Esophagus squamous epithelium (tissue), 5 donors: ENCODE measurements at regions not wholly inside any gene's neighbourhood (a gene's known extent, or its start where the extent isn't known, plus 50 kb on each side); places are given as distances from the start of the nearest gene placed in this dataset.
"Not testable (repeated sequence)": the region's sequence is repeated elsewhere in the genome, so short reads cannot be mapped to it uniquely, and the experiment has no call there.

Experiments
- DNase-seq: peaks from one replicate; lab custom pipeline; 2025; lab: John Stamatoyannopoulos, UW
- H3K27ac ChIP-seq, 4 donors: fragments of 200-600 bp; sonication (generic); one replicate each; pipeline ENCODE4 v1.5.1; 2016 to 2019; ENCODE audit warnings: mild to moderate bottlenecking in 1 of 4
- H3K27me3 ChIP-seq, 4 donors: fragments of 200-600 bp; sonication (generic); 1 replicate in 3 of 4; 2 replicates in 1 of 4; pipeline versions ENCODE4 v1.5.1 to v1.6.0; 2017 to 2021; ENCODE audit warnings: antibody characterized with exemption in 1 of 4
- H3K36me3 ChIP-seq, 3 donors: fragments of 200-600 bp; sonication (generic); one replicate each; pipeline ENCODE4 v1.5.1; 2016 to 2019
- H3K4me1 ChIP-seq, 3 donors: fragments of 200-600 bp; sonication (generic); one replicate each; pipeline ENCODE4 v1.5.1; 2017 to 2019
- H3K4me3 ChIP-seq, 4 donors: fragments of 200-600 bp; sonication (generic); 1 replicate in 3 of 4; 2 replicates in 1 of 4; pipeline ENCODE4 v1.5.1; 2016 to 2019; ENCODE audit warnings: mild to moderate bottlenecking in 2 of 4, moderate library complexity in 1 of 4
- H3K9me3 ChIP-seq, 3 donors: fragments of 200-600 bp; sonication (generic); one replicate each; pipeline ENCODE4 v1.5.1; 2016 to 2019
- CTCF ChIP-seq, 6 experiments: fragments of 450-650 bp in 4 of 6; fragments of 200-600 bp in 2 of 6; sonication (generic) in 2 of 6; IDR thresholded peaks; one replicate each; pipeline ENCODE4 v1.5.1; 2016 to 2019; ENCODE audit warnings: antibody characterized with exemption in 6 of 6, mild to moderate bottlenecking in 4 of 6, moderate library complexity in 4 of 6
- POLR2A ChIP-seq, 4 donors: fragments of 450-650 bp; IDR thresholded peaks; one replicate each; pipeline ENCODE4 v1.6.1; 2017; ENCODE audit warnings: antibody characterized with exemption in 4 of 4, mild to moderate bottlenecking in 4 of 4, moderate library complexity in 3 of 4
- WGBS, 2 donors: methylation state at CpG; one replicate each; pipeline ENCODE4 v1.1.5; 2018; 5-methylcytosine and 5-hydroxymethylcytosine counted together
- intact Hi-C: fragments of 100-400 bp; cut with DNase I; formaldehyde crosslinking; loops from one replicate; pipeline ENCODE4 v1.15.0; 2022
- donor health status: DM: yes; HTN: yes; CAD: no.

GRCh38 chr17:13851889-13852288, 217.4 kb upstream of the COX10 start:
- 79 to 94% methylated on average over 1 of the region's 1 CpG for WGBS, 2 donors
- H3K36me3 ChIP-seq: no peaks in the 10 kb centered on the region
- intact Hi-C loops: no loop called here
- no peak overlapping the region for H3K4me3 ChIP-seq
- no peak for DNase-seq
- no peaks in the 10 kb centered on the region for H3K4me1 ChIP-seq
- H3K9me3 ChIP-seq: no peaks in the 10 kb centered on the region
- TF ChIP-seq CTCF (IDR thresholded peaks at IDR 0.05): no peak
- no peak for TF ChIP-seq POLR2A (IDR thresholded peaks at IDR 0.05)
- no peaks in the 10 kb centered on the region for H3K27me3 ChIP-seq
- no peak overlapping the region for H3K27ac ChIP-seq

GRCh38 chr17:13855730-13856129, 213.6 kb upstream of the COX10 start:
- not testable (repeated sequence) for DNase-seq

GRCh38 chr17:13862346-13862745, 207.0 kb upstream of the COX10 start:
- TF ChIP-seq POLR2A (IDR thresholded peaks at IDR 0.05) (no peak), CTCF (IDR thresholded peaks at IDR 0.05) (no peak)
- WGBS, 2 donors: 98 to 100% methylated on average over 3 of the region's 3 CpGs
- no peak for DNase-seq
- H3K36me3 ChIP-seq: no peaks in the 10 kb centered on the region
- no peaks in the 10 kb centered on the region for H3K4me1 ChIP-seq
- no peak overlapping the region for H3K4me3 ChIP-seq
- intact Hi-C loops: no loop called here
- no peaks in the 10 kb centered on the region for H3K9me3 ChIP-seq
- no peaks in the 10 kb centered on the region for H3K27me3 ChIP-seq
- no peak overlapping the region for H3K27ac ChIP-seq

More at GRCh38 chr17:13855730-13856129, 213.6 kb upstream of the COX10 start:
- 69 to 100% methylated on average over 2 of the region's 4 CpGs for WGBS, 2 donors
- intact Hi-C loops, H3K27me3 ChIP-seq, H3K9me3 ChIP-seq, H3K27ac ChIP-seq, H3K4me1 ChIP-seq, H3K4me3 ChIP-seq, H3K36me3 ChIP-seq: not testable (repeated sequence)

- no peak for DNase-seq
- WGBS, 2 donors: 80 to 94% methylated on average over 3 of the region's 3 CpGs
- intact Hi-C loops: no loop called here
- Histone ChIP-seq H3K9me3 (peaks cover 0 to 6% (median 0%) of the 10 kb centered on the region in 3 donors), H3K27me3 (no peaks in the 10 kb centered on the region), H3K4me3 (no peak overlapping the region), H3K4me1 (no peaks in the 10 kb centered on the region), H3K27ac (no peak overlapping the region), H3K36me3 (no peaks in the 10 kb centered on the region)
- TF ChIP-seq POLR2A (IDR thresholded peaks at IDR 0.05): no peak
- TF ChIP-seq CTCF (IDR thresholded peaks at IDR 0.05): no peak
These were observed 205.9 kb upstream of the COX10 start for GRCh38 chr17:13863436-13863835.

- no peaks in the 10 kb centered on the region for H3K4me1 ChIP-seq
- no peak for DNase-seq
- intact Hi-C loops: no loop called here
- no peaks in the 10 kb centered on the region for H3K27me3 ChIP-seq
- no peak for TF ChIP-seq CTCF (IDR thresholded peaks at IDR 0.05)
- TF ChIP-seq POLR2A (IDR thresholded peaks at IDR 0.05): no peak
- no peak overlapping the region for H3K27ac ChIP-seq
- peaks cover 0 to 6% (median 0%) of the 10 kb centered on the region in 3 donors for H3K9me3 ChIP-seq
- H3K4me3 ChIP-seq: no peak overlapping the region
- no peaks in the 10 kb centered on the region for H3K36me3 ChIP-seq
- 51% methylated on average over 3 of the region's 3 CpGs for WGBS, 2 donors
These were observed 204.8 kb upstream of the COX10 start for GRCh38 chr17:13864521-13864920.

- Histone ChIP-seq H3K4me1 (no peaks in the 10 kb centered on the region), H3K36me3 (no peaks in the 10 kb centered on the region), H3K27ac (no peak overlapping the region), H3K9me3 (peaks cover 0 to 6% (median 0%) of the 10 kb centered on the region in 3 donors), H3K27me3 (no peaks in the 10 kb centered on the region), H3K4me3 (no peak overlapping the region)
- intact Hi-C loops: no loop called here
- 59 to 71% methylated on average over 2 of the region's 2 CpGs for WGBS, 2 donors
- TF ChIP-seq CTCF (IDR thresholded peaks at IDR 0.05) (no peak), POLR2A (IDR thresholded peaks at IDR 0.05) (no peak)
- no peak for DNase-seq
These were observed 203.7 kb upstream of the COX10 start for GRCh38 chr17:13865650-13866049.
